SH-SY5Y (cell line): ENCODE measurements at regions not wholly inside any gene's neighbourhood (a gene's known extent, or its start where the extent isn't known, plus 50 kb on each side); places are given as distances from the start of the nearest gene placed in this dataset.

Experiments
- GATA2 ChIP-seq: IDR thresholded peaks from 2 replicates; pipeline ENCODE4 v1.6.1; 2011; ENCODE audit warnings: mild to moderate bottlenecking, low read depth, low read length
- GATA3 ChIP-seq: IDR thresholded peaks from 2 replicates; pipeline ENCODE4 v1.6.1; 2011; ENCODE audit warnings: low read depth, mild to moderate bottlenecking, low read length, moderate library complexity

- TF ChIP-seq GATA2 (no peak), GATA3 (no peak)
These were observed 270.0 kb downstream of the AMY1C start for GRCh38 chr1:104019675-104020049.
